Sigmoid colon (tissue), 4 donors: ENCODE measurements at regions not wholly inside any gene's neighbourhood (a gene's known extent, or its start where the extent isn't known, plus 50 kb on each side); places are given as distances from the start of the nearest gene placed in this dataset.

ENCODE experiments used
- CTCF ChIP-seq, 4 experiments: fragments of 450-650 bp in 3 of 4; fragments of 200-600 bp in 1 of 4; IDR thresholded peaks; one replicate each; pipeline ENCODE4 v1.5.1; 2016 to 2019; ENCODE audit warnings: antibody characterized with exemption in 4 of 4, mild to moderate bottlenecking in 3 of 4, moderate library complexity in 2 of 4
- EP300 ChIP-seq, 4 donors: sonication (generic); formaldehyde crosslinking; IDR thresholded peaks; one replicate each; pipeline ENCODE4 v1.6.1; 2017; ENCODE audit warnings: antibody characterized with exemption in 4 of 4
- POLR2A ChIP-seq, 2 donors: fragments of 450-650 bp; IDR thresholded peaks; one replicate each; pipeline ENCODE4 v1.6.1; 2016; ENCODE audit warnings: antibody characterized with exemption in 2 of 2, mild to moderate bottlenecking in 2 of 2, moderate library complexity in 2 of 2
- POLR2AphosphoS5 ChIP-seq, 4 donors: sonication (generic); formaldehyde crosslinking; IDR thresholded peaks; one replicate each; pipeline ENCODE4 v1.6.1; 2017; ENCODE audit warnings: antibody characterized with exemption in 4 of 4

- TF ChIP-seq POLR2AphosphoS5 (IDR thresholded peaks at IDR 0.05) (no peak), CTCF (IDR thresholded peaks at IDR 0.05) (no peak), POLR2A (IDR thresholded peaks at IDR 0.05) (no peak), EP300 (IDR thresholded peaks at IDR 0.05) (no peak)
Measured at GRCh38 chr17:77696151-77696720, 262.3 kb upstream of the TNRC6C start.
